GM23248 (cell line): ENCODE measurements at regions not wholly inside any gene's neighbourhood (a gene's known extent, or its start where the extent isn't known, plus 50 kb on each side); places are given as distances from the start of the nearest gene placed in this dataset.

ENCODE experiments used
- DNase-seq: peaks from one replicate; pipeline ENCODE4 v3.0.0-alpha.2; 2015
- H2AFZ ChIP-seq: fragments of 200-600 bp; sonication (generic); 2 replicates; pipeline ENCODE4 v1.6.1; 2016; ENCODE audit warnings: antibody characterized with exemption
- H3F3A ChIP-seq: fragments of 200-600 bp; sonication (generic); 2 replicates; pipeline ENCODE4 v1.6.1; 2016; ENCODE audit warnings: mild to moderate bottlenecking, antibody characterized with exemption, mixed run types; ENCODE audit not compliant: insufficient read depth
- H3K27ac ChIP-seq: fragments of 200-600 bp; sonication (generic); 2 replicates; pipeline ENCODE4 v1.5.1; 2016; ENCODE audit warnings: mild to moderate bottlenecking
- H3K27me3 ChIP-seq: fragments of 200-600 bp; sonication (generic); replicated peaks from 2 replicates; pipeline ENCODE4 v1.6.1; 2016; ENCODE audit warnings: mild to moderate bottlenecking; ENCODE audit not compliant: insufficient read depth
- H3K36me3 ChIP-seq: fragments of 200-600 bp; sonication (generic); 2 replicates; pipeline ENCODE4 v1.6.1; 2016; ENCODE audit warnings: low read depth, mild to moderate bottlenecking
- H3K4me1 ChIP-seq: fragments of 200-600 bp; sonication (generic); 2 replicates; pipeline ENCODE4 v1.6.1; 2016; ENCODE audit warnings: mild to moderate bottlenecking; ENCODE audit not compliant: insufficient read depth
- H3K4me2 ChIP-seq: fragments of 200-600 bp; sonication (generic); one replicate; pipeline ENCODE4 v1.6.1; 2016; ENCODE audit warnings: mild to moderate bottlenecking; ENCODE audit not compliant: unreplicated experiment
- H3K4me3 ChIP-seq: fragments of 200-600 bp; sonication (generic); 2 replicates; pipeline ENCODE4 v1.5.1; 2016; ENCODE audit warnings: mild to moderate bottlenecking
- H3K79me2 ChIP-seq: fragments of 200-600 bp; sonication (generic); 2 replicates; pipeline ENCODE4 v1.6.1; 2016; ENCODE audit warnings: mild to moderate bottlenecking; ENCODE audit not compliant: insufficient read depth
- H3K9ac ChIP-seq: fragments of 200-600 bp; sonication (generic); 2 replicates; pipeline ENCODE4 v1.6.1; 2016; ENCODE audit warnings: mild to moderate bottlenecking
- H3K9me2 ChIP-seq: fragments of 200-600 bp; sonication (generic); 2 replicates; pipeline ENCODE4 v1.6.1; 2016; ENCODE audit warnings: mixed run types, mild to moderate bottlenecking, moderate library complexity; ENCODE audit not compliant: insufficient read depth
- H3K9me3 ChIP-seq: fragments of 200-600 bp; sonication (generic); one replicate; pipeline ENCODE4 v1.6.1; 2017; ENCODE audit warnings: low read depth
- H4K20me1 ChIP-seq: fragments of 200-600 bp; sonication (generic); 2 replicates; pipeline ENCODE4 v1.6.0; 2016; ENCODE audit not compliant: insufficient read depth
- EZH2 ChIP-seq: fragments of 200-600 bp; sonication (generic); IDR thresholded peaks from 2 replicates; pipeline ENCODE4 v1.6.1; 2018; ENCODE audit warnings: antibody characterized with exemption, mild to moderate bottlenecking; ENCODE audit not compliant: insufficient read depth, poor library complexity, severe bottlenecking
- EZH2phosphoT487 ChIP-seq: fragments of 200-600 bp; sonication (generic); IDR thresholded peaks from 2 replicates; pipeline ENCODE4 v1.6.1; 2018; ENCODE audit warnings: antibody characterized with exemption, moderate library complexity, mild to moderate bottlenecking, low read depth; ENCODE audit not compliant: insufficient read depth
- WGBS, 2 experiments: methylation state at CpG; one replicate each; pipeline ENCODE4 v1.1.6; 2015 to 2017; ENCODE audit warnings: low lambda C conversion rate in 2 of 2, low coverage in 1 of 2; ENCODE audit errors: missing lambda C conversion rate in 2 of 2; 5-methylcytosine and 5-hydroxymethylcytosine counted together
- in situ Hi-C: fragments of 300-500 bp; cut with MboI; formaldehyde crosslinking; loops from 2 replicates; pipeline ENCODE4 v1.15.0; 2020

- H2AFZ ChIP-seq: no peak overlapping the region
- no peak overlapping the region for H3K4me2 ChIP-seq
- H3K4me3 ChIP-seq: no peak overlapping the region
- DNase-seq: no peak
- no peaks in the 10 kb centered on the region for H3K9me3 ChIP-seq
- H3K36me3 ChIP-seq: no peaks in the 10 kb centered on the region
- H3F3A ChIP-seq: no peaks in the 10 kb centered on the region
- H3K27ac ChIP-seq: no peak overlapping the region
- H3K9ac ChIP-seq: no peak overlapping the region
- H3K4me1 ChIP-seq: no peaks in the 10 kb centered on the region
- TF ChIP-seq EZH2phosphoT487 (no peak), EZH2 (no peak)
- H4K20me1 ChIP-seq: no peaks in the 10 kb centered on the region
- 59 to 61% methylated on average over 15 of the region's 15 CpGs for WGBS, 2 experiments
- no peaks in the 10 kb centered on the region; the same call in 1 of the 2 replicates for H3K27me3 ChIP-seq
- no peaks in the 10 kb centered on the region for H3K79me2 ChIP-seq
- H3K9me2 ChIP-seq: no peaks in the 10 kb centered on the region
- in situ Hi-C loops: no loop called here
These were observed 80.7 kb upstream of the CHST15 start for GRCh38 chr10:124174071-124174566.

GRCh38 chr10:124173298-124173900 lies 80.0 kb upstream of the CHST15 start:
- no peak overlapping the region for H2AFZ ChIP-seq
- no peaks in the 10 kb centered on the region; the same call in 1 of the 2 replicates for H3K27me3 ChIP-seq
- no peaks in the 10 kb centered on the region for H3F3A ChIP-seq
- no peaks in the 10 kb centered on the region for H4K20me1 ChIP-seq
- H3K9me2 ChIP-seq: no peaks in the 10 kb centered on the region
- H3K9me3 ChIP-seq: no peaks in the 10 kb centered on the region
- in situ Hi-C loops: no loop called here
- no peak overlapping the region for H3K27ac ChIP-seq
- no peaks in the 10 kb centered on the region for H3K79me2 ChIP-seq
- H3K4me1 ChIP-seq: no peaks in the 10 kb centered on the region
- H3K9ac ChIP-seq: no peak overlapping the region
- no peak overlapping the region for H3K4me3 ChIP-seq
- TF ChIP-seq EZH2 (no peak), EZH2phosphoT487 (no peak)
- no peak overlapping the region for H3K4me2 ChIP-seq
- H3K36me3 ChIP-seq: no peaks in the 10 kb centered on the region
- 45 to 51% methylated on average over 16 of the region's 16 CpGs for WGBS, 2 experiments
- no peak for DNase-seq

- Histone ChIP-seq H3K27ac (no peak overlapping the region), H4K20me1 (no peaks in the 10 kb centered on the region), H3K9ac (no peak overlapping the region), H3K9me3 (no peaks in the 10 kb centered on the region), H3K9me2 (no peaks in the 10 kb centered on the region), H3K36me3 (no peaks in the 10 kb centered on the region), H3K4me1 (no peaks in the 10 kb centered on the region), H2AFZ (no peak overlapping the region), H3K4me3 (no peak overlapping the region), H3K27me3 (no peaks in the 10 kb centered on the region; the same call in 1 of the 2 replicates), H3K4me2 (no peak overlapping the region), H3K79me2 (no peaks in the 10 kb centered on the region), H3F3A (no peaks in the 10 kb centered on the region)
- in situ Hi-C loops: no loop called here
- WGBS, 2 experiments: 29% methylated on average over 19 of the region's 19 CpGs
- TF ChIP-seq EZH2: no peak
- no peak for TF ChIP-seq EZH2phosphoT487
- DNase-seq: no peak
These were observed 79.0 kb upstream of the CHST15 start for GRCh38 chr10:124172181-124172916.

GRCh38 chr10:124171561-124171960 lies 78.2 kb upstream of the CHST15 start:
- no peak overlapping the region for H3K4me3 ChIP-seq
- no peak overlapping the region for H3K27ac ChIP-seq
- TF ChIP-seq EZH2 (no peak), EZH2phosphoT487 (no peak)
- in situ Hi-C loops: no loop called here
- H3K36me3 ChIP-seq: no peaks in the 10 kb centered on the region
- H3F3A ChIP-seq: no peaks in the 10 kb centered on the region
- no peak overlapping the region for H3K9ac ChIP-seq
- no peaks in the 10 kb centered on the region for H3K4me1 ChIP-seq
- no peaks in the 10 kb centered on the region for H4K20me1 ChIP-seq
- H3K4me2 ChIP-seq: no peak overlapping the region
- H3K9me2 ChIP-seq: no peaks in the 10 kb centered on the region
- no peaks in the 10 kb centered on the region for H3K79me2 ChIP-seq
- no peaks in the 10 kb centered on the region; the same call in 1 of the 2 replicates for H3K27me3 ChIP-seq
- no peaks in the 10 kb centered on the region for H3K9me3 ChIP-seq
- H2AFZ ChIP-seq: no peak overlapping the region
- 16 to 21% methylated on average over 2 of the region's 2 CpGs for WGBS, 2 experiments
- no peak for DNase-seq
